HepG2 (cell line): ENCODE measurements at regions not wholly inside any gene's neighbourhood (a gene's known extent, or its start where the extent isn't known, plus 50 kb on each side); places are given as distances from the start of the nearest gene placed in this dataset.

ENCODE experiments used
- FOSL1 ChIP-seq: sonication (generic); formaldehyde crosslinking; IDR thresholded peaks from 2 replicates; pipeline ENCODE4 v1.9.0; 2021; ENCODE audit warnings: missing genetic modification reagents, borderline replicate concordance
- HNF4G ChIP-seq, 2 experiments: sonication (generic) in 1 of 2; formaldehyde crosslinking in 1 of 2; IDR thresholded peaks; 2 replicates each; pipeline versions ENCODE4 v1.4.0 to v1.6.1; 2011 to 2020; ENCODE audit warnings: borderline replicate concordance in 2 of 2, low read depth in 2 of 2, mild to moderate bottlenecking in 2 of 2, low read length in 1 of 2, missing genetic modification reagents in 1 of 2, moderate library complexity in 1 of 2
- KAT8 ChIP-seq: IDR thresholded peaks from 2 replicates; pipeline ENCODE4 v1.6.1; 2016; ENCODE audit warnings: missing genetic modification reagents, missing compliant biosample characterization
- KDM6A ChIP-seq: IDR thresholded peaks from 2 replicates; pipeline ENCODE4 v1.6.1; 2016; ENCODE audit warnings: low read depth
- MAF1 ChIP-seq: sonication (generic); formaldehyde crosslinking; IDR thresholded peaks from 2 replicates; pipeline ENCODE4 v1.5.0; 2020; ENCODE audit warnings: missing genetic modification reagents, borderline replicate concordance
- MAFK ChIP-seq, 2 experiments: IDR thresholded peaks in 1 of 2; conservative IDR thresholded peaks in 1 of 2; 2 replicates each; pipeline ENCODE4 v1.6.1; 2011; ENCODE audit warnings: improper control_type of control experiment in 2 of 2, low read length in 2 of 2
- MIER3 ChIP-seq: IDR thresholded peaks from 2 replicates; pipeline ENCODE4 v1.6.1; 2016; ENCODE audit warnings: missing compliant biosample characterization, borderline replicate concordance
- NONO ChIP-seq, 2 experiments: fragments of 450-650 bp in 1 of 2; sonication (generic) in 1 of 2; formaldehyde crosslinking in 1 of 2; IDR thresholded peaks in 1 of 2; conservative IDR thresholded peaks in 1 of 2; 2 replicates each; pipeline versions ENCODE4 v1.6.1 to v1.8.0; 2017 to 2022; ENCODE audit warnings: mild to moderate bottlenecking in 1 of 2, missing genetic modification reagents in 1 of 2, moderate library complexity in 1 of 2
- POGZ ChIP-seq: sonication (generic); formaldehyde crosslinking; IDR thresholded peaks from 2 replicates; pipeline ENCODE4 v1.4.0; 2020; ENCODE audit warnings: mild to moderate bottlenecking, missing genetic modification reagents
- SMAD9 ChIP-seq: sonication (generic); formaldehyde crosslinking; IDR thresholded peaks from 2 replicates; pipeline ENCODE4 v1.5.1; 2020; ENCODE audit warnings: mild to moderate bottlenecking, missing genetic modification reagents
- SP140L ChIP-seq: sonication (generic); formaldehyde crosslinking; IDR thresholded peaks from 2 replicates; pipeline ENCODE4 v1.4.0; 2020; ENCODE audit warnings: missing genetic modification reagents, borderline replicate concordance
- TAF15 ChIP-seq: fragments of 200-400 bp; formaldehyde crosslinking; IDR thresholded peaks from one replicate; pipeline ENCODE4 v1.6.1; 2018; ENCODE audit warnings: mild to moderate bottlenecking, low read depth, low read length; ENCODE audit not compliant: poor library complexity, severe bottlenecking
- TERF1 ChIP-seq: sonication (generic); formaldehyde crosslinking; IDR thresholded peaks from 2 replicates; pipeline ENCODE4 v1.8.0; 2022; ENCODE audit warnings: mild to moderate bottlenecking, missing genetic modification reagents, moderate library complexity
- THAP8 ChIP-seq: sonication (generic); formaldehyde crosslinking; IDR thresholded peaks from 2 replicates; pipeline ENCODE4 v1.5.1; 2020; ENCODE audit warnings: missing genetic modification reagents, mild to moderate bottlenecking, borderline replicate concordance
- TRIM24 ChIP-seq: sonication (generic); formaldehyde crosslinking; IDR thresholded peaks from 2 replicates; pipeline ENCODE4 v1.8.0; 2022; ENCODE audit warnings: mild to moderate bottlenecking, missing genetic modification reagents
- TSC22D2 ChIP-seq: sonication (generic); formaldehyde crosslinking; IDR thresholded peaks from 2 replicates; pipeline ENCODE4 v1.5.1; 2020; ENCODE audit warnings: missing genetic modification reagents, mild to moderate bottlenecking, borderline replicate concordance
- ZBTB20 ChIP-seq: sonication (generic); formaldehyde crosslinking; IDR thresholded peaks from 2 replicates; pipeline ENCODE4 v1.8.1; 2023; ENCODE audit warnings: missing genetic modification reagents, low read depth, mild to moderate bottlenecking, borderline replicate concordance
- ZFP62 ChIP-seq: sonication (generic); formaldehyde crosslinking; IDR thresholded peaks from 2 replicates; pipeline ENCODE4 v1.4.0; 2020; ENCODE audit warnings: missing genetic modification reagents
- ZNF264 ChIP-seq: sonication (generic); formaldehyde crosslinking; IDR thresholded peaks from 2 replicates; pipeline ENCODE4 v1.4.0; 2020; ENCODE audit warnings: missing genetic modification reagents
- ZNF329 ChIP-seq: sonication (generic); formaldehyde crosslinking; IDR thresholded peaks from 2 replicates; pipeline ENCODE4 v1.9.0; 2021; ENCODE audit warnings: low read depth, mild to moderate bottlenecking, missing genetic modification reagents
- ZNF350 ChIP-seq: sonication (generic); formaldehyde crosslinking; IDR thresholded peaks from 2 replicates; pipeline ENCODE4 v1.4.0; 2020; ENCODE audit warnings: mild to moderate bottlenecking, low read depth, missing genetic modification reagents, borderline replicate concordance
- ZNF383 ChIP-seq: sonication (generic); formaldehyde crosslinking; IDR thresholded peaks from 2 replicates; pipeline ENCODE4 v1.4.0; 2020; ENCODE audit warnings: missing genetic modification reagents, mild to moderate bottlenecking, borderline replicate concordance
- ZNF605 ChIP-seq: sonication (generic); formaldehyde crosslinking; IDR thresholded peaks from 2 replicates; pipeline ENCODE4 v1.8.0; 2022; ENCODE audit warnings: mild to moderate bottlenecking, missing genetic modification reagents
- ZNF773 ChIP-seq: sonication (generic); formaldehyde crosslinking; IDR thresholded peaks from 2 replicates; pipeline ENCODE4 v1.4.0; 2020; ENCODE audit warnings: missing genetic modification reagents, borderline replicate concordance
- ZSCAN31 ChIP-seq: sonication (generic); formaldehyde crosslinking; IDR thresholded peaks from 2 replicates; pipeline ENCODE4 v1.5.0; 2020; ENCODE audit warnings: low read depth, mild to moderate bottlenecking, missing genetic modification reagents
- TF ChIP-seq, protein P1 (sequence below): sonication (generic); formaldehyde crosslinking; IDR thresholded peaks from 2 replicates; pipeline ENCODE4 v1.5.0; 2020; ENCODE audit warnings: missing genetic modification reagents
- TF ChIP-seq, protein P2 (sequence below): sonication (generic); formaldehyde crosslinking; IDR thresholded peaks from 2 replicates; pipeline ENCODE4 v1.4.0; 2020; ENCODE audit warnings: mild to moderate bottlenecking, missing genetic modification reagents, borderline replicate concordance

GRCh38 chr3:188010478-188010877 lies 143.5 kb upstream of the LPP start (continued):
- no peak for TF ChIP-seq ZNF264 (CRISPR knock-in tag)
- TF ChIP-seq, protein P1, sequence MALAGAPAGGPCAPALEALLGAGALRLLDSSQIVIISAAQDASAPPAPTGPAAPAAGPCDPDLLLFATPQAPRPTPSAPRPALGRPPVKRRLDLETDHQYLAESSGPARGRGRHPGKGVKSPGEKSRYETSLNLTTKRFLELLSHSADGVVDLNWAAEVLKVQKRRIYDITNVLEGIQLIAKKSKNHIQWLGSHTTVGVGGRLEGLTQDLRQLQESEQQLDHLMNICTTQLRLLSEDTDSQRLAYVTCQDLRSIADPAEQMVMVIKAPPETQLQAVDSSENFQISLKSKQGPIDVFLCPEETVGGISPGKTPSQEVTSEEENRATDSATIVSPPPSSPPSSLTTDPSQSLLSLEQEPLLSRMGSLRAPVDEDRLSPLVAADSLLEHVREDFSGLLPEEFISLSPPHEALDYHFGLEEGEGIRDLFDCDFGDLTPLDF (CRISPR knock-in tag), result no peak
- no peak for TF ChIP-seq TERF1 (CRISPR knock-in tag)
- TF ChIP-seq KAT8, result no peak
- TF ChIP-seq KDM6A (CRISPR knock-in tag), result no peak
- TF ChIP-seq MAFK (conservative IDR thresholded peaks at IDR 0.05 in 1 of 2, IDR thresholded peaks at IDR 0.05 in 1 of 2; ENCODE audit: low read length in 2 of 2), result no peak
- TF ChIP-seq THAP8 (CRISPR knock-in tag), result no peak
- no peak for TF ChIP-seq ZSCAN31 (CRISPR knock-in tag)
- TF ChIP-seq SMAD9 (CRISPR knock-in tag), result no peak
- no peak for TF ChIP-seq TAF15
- no peak for TF ChIP-seq ZNF350 (CRISPR knock-in tag)
- TF ChIP-seq TSC22D2 (CRISPR knock-in tag), result no peak
- TF ChIP-seq TRIM24 (CRISPR knock-in tag), result peak; percentile 65; the same call in 1 of the 2 replicates
- TF ChIP-seq FOSL1 (CRISPR knock-in tag), result no peak
- no peak for TF ChIP-seq ZBTB20
- peak; percentile 47; the same call in 1 of the 2 replicates for TF ChIP-seq HNF4G (IDR thresholded peaks at IDR 0.05; ENCODE audit: borderline replicate concordance, low read depth, low read length)
- TF ChIP-seq HNF4G (CRISPR knock-in tag; IDR thresholded peaks at IDR 0.05; ENCODE audit: borderline replicate concordance, low read depth), result no peak
- no peak for TF ChIP-seq ZNF773 (CRISPR knock-in tag)
- TF ChIP-seq, protein P2, sequence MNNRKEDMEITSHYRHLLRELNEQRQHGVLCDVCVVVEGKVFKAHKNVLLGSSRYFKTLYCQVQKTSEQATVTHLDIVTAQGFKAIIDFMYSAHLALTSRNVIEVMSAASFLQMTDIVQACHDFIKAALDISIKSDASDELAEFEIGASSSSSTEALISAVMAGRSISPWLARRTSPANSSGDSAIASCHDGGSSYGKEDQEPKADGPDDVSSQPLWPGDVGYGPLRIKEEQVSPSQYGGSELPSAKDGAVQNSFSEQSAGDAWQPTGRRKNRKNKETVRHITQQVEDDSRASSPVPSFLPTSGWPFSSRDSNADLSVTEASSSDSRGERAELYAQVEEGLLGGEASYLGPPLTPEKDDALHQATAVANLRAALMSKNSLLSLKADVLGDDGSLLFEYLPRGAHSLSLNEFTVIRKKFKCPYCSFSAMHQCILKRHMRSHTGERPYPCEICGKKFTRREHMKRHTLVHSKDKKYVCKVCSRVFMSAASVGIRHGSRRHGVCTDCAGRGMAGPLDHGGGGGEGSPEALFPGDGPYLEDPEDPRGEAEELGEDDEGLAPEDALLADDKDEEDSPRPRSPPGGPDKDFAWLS (CRISPR knock-in tag), result no peak
- TF ChIP-seq MIER3, result no peak
- TF ChIP-seq POGZ (CRISPR knock-in tag), result peak; percentile 76
- TF ChIP-seq SP140L (CRISPR knock-in tag), result no peak
- no peak for TF ChIP-seq ZNF383 (CRISPR knock-in tag)
- no peak for TF ChIP-seq MAF1 (CRISPR knock-in tag)
- no peak for TF ChIP-seq ZNF329 (CRISPR knock-in tag)
- no peak for TF ChIP-seq ZFP62 (CRISPR knock-in tag)
- no peak for TF ChIP-seq NONO (IDR thresholded peaks at IDR 0.05)
- TF ChIP-seq NONO (CRISPR knock-in tag; conservative IDR thresholded peaks at IDR 0.05), result no peak
- TF ChIP-seq ZNF605 (CRISPR knock-in tag), result no peak
